ENCODE measurements at regions not wholly inside any gene's neighbourhood (a gene's known extent, or its start where the extent isn't known, plus 50 kb on each side); places are given as distances from the start of the nearest gene placed in this dataset.

DNA sequence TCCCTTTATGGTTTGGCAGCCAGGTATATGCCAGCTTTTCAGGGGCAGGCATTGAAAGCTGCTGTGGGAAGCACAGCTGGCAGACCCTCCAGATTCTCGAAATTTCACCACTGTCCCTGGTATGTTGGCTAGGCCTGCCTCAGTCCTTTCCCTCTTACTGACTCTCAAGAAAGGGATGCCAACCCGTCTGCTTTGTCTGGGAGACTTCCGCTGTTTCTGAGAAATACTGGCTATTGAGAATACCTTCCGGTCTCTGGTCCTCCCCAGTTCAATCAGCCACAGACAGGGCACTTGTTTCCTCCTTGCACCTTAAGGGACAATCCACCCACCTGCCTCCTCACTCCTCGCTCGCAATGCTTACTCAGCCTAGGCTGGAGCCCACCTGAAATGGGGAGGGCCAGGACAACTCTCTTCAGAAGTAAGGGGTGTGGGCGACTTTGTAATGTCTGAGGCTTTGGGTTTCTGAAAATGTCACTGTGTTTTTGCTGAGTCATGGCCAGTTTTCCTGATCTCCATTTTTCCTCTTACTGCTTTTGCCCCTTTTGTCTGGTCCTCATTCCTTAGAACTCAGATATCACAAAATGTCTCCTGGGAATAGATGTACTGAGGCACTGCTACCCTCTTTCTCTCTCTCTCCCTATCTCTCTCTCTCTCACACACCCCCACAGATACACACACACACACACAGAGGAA is 571.1 kb downstream of the TNS1 start:
- TF ChIP-seq, protein P1, sequence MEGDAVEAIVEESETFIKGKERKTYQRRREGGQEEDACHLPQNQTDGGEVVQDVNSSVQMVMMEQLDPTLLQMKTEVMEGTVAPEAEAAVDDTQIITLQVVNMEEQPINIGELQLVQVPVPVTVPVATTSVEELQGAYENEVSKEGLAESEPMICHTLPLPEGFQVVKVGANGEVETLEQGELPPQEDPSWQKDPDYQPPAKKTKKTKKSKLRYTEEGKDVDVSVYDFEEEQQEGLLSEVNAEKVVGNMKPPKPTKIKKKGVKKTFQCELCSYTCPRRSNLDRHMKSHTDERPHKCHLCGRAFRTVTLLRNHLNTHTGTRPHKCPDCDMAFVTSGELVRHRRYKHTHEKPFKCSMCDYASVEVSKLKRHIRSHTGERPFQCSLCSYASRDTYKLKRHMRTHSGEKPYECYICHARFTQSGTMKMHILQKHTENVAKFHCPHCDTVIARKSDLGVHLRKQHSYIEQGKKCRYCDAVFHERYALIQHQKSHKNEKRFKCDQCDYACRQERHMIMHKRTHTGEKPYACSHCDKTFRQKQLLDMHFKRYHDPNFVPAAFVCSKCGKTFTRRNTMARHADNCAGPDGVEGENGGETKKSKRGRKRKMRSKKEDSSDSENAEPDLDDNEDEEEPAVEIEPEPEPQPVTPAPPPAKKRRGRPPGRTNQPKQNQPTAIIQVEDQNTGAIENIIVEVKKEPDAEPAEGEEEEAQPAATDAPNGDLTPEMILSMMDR (IDR thresholded peaks at IDR 0.05; ENCODE audit: unreplicated experiment) = no peak

DNA sequence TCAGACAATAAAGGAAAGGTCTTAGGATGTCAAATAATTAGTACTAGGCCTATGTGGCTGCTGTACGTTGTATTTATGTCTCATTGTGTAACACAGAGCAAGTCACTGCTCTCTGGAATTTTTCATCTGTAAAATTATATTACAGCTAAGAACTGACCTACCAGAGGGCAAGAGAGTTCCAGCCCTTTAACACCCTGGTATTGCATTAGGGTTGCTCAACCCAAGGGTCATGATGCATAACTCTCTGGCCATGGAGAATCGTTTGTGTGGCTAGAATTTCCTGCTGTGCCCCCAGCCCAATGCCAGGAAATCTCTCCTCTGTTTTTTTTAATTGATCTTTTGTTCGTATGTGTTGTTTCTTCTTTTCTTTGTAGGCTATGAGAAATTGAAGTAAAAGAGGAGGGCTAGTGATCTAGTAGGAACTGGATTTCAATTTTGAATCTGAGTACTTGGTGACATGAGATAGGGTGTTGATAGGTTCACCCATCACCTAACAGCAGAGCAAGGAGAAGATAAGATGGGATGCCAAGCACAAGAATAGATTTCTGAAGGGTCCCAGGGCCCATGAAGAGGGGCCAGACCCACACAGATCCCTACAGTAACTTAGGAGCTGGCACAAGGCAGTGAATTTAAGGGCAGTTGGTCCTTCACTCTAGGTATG is 571.2 kb upstream of the TNP1 start:
- no peak overlapping the region for H3K27ac Mint-ChIP-seq (ENCODE audit: unreplicated experiment)
- H3K27me3 Mint-ChIP-seq (ENCODE audit: unreplicated experiment) = no peaks in the 10 kb centered on the region
- H3K4me1 Mint-ChIP-seq (ENCODE audit: unreplicated experiment) = peaks cover 23% of the 10 kb centered on the region
- H3K36me3 Mint-ChIP-seq (ENCODE audit: low read depth, unreplicated experiment) = peaks cover 3% of the 10 kb centered on the region
- H3K4me3 Mint-ChIP-seq (ENCODE audit: unreplicated experiment) = no peak overlapping the region
- no peaks in the 10 kb centered on the region for H3K9me3 Mint-ChIP-seq (ENCODE audit: unreplicated experiment)
- TF ChIP-seq, protein P1 (IDR thresholded peaks at IDR 0.05; ENCODE audit: unreplicated experiment) = no peak
- no peak for DNase-seq (ENCODE audit: low spot score)

More for the DNA sequence above, 571.1 kb downstream of the TNS1 start:
- DNase-seq (ENCODE audit: low spot score) = no peak
- Mint-ChIP-seq H3K36me3 (ENCODE audit: low read depth, unreplicated experiment) (peaks cover 3% of the 10 kb centered on the region), H3K4me1 (ENCODE audit: unreplicated experiment) (peaks cover 24% of the 10 kb centered on the region), H3K9me3 (ENCODE audit: unreplicated experiment) (no peaks in the 10 kb centered on the region), H3K27ac (ENCODE audit: unreplicated experiment) (no peak overlapping the region), H3K27me3 (ENCODE audit: unreplicated experiment) (no peaks in the 10 kb centered on the region), H3K4me3 (ENCODE audit: unreplicated experiment) (no peak overlapping the region)

DNA sequence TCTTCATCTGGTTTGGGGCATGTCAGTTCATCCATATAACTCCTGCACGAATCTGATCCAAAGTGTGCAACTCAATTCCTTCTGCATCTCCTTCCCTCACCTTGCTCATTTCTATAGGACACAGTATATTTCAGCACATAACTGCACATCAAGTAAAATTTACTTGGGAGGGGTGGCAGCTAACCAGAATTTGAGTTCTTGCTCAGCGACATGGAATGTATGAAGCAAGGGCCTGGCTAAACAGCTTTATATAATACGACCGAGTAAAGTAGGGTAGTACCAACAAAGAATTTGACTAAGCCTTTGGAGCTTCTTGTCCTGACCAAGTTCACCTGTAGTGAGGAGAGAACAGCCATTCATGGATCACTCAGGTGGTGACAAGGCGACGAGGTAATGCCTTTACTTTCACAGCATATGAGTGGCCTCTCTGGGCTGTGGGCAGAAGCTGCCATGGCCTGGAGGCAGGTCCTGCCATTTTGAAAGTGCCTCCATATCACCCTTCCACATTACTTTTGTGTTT is 570.2 kb upstream of the TNP1 start:
- Mint-ChIP-seq H3K9me3 (ENCODE audit: unreplicated experiment) (no peaks in the 10 kb centered on the region), H3K27me3 (ENCODE audit: unreplicated experiment) (no peaks in the 10 kb centered on the region), H3K4me3 (ENCODE audit: unreplicated experiment) (no peak overlapping the region), H3K27ac (ENCODE audit: unreplicated experiment) (no peak overlapping the region), H3K36me3 (ENCODE audit: low read depth, unreplicated experiment) (peaks cover 5% of the 10 kb centered on the region), H3K4me1 (ENCODE audit: unreplicated experiment) (peaks cover 21% of the 10 kb centered on the region)
- DNase-seq (ENCODE audit: low spot score) = no peak
- TF ChIP-seq, protein P1 (IDR thresholded peaks at IDR 0.05; ENCODE audit: unreplicated experiment) = no peak

DNA sequence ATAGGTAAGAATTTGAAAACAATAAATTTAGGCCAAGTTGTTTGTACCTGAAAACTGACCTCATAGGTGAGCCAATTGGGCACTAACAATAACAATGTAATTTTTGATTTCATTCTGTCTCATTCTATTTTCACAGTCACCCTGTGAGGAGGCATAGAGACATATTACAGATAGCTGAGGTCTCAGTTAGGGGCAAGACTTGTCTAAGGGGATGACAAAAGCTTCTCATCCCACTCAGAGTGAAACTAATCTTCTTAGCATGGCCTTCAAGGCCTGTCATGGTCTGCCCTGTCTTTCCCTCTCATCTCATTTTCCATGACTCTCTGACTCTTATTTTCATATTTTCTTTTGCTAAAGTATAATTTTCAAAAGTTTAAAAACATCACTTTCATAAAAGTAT is 562.0 kb upstream of the TNP1 start:
- peaks cover 4% of the 10 kb centered on the region for H3K36me3 Mint-ChIP-seq (ENCODE audit: low read depth, unreplicated experiment)
- H3K27me3 Mint-ChIP-seq (ENCODE audit: unreplicated experiment) = peaks cover 3% of the 10 kb centered on the region
- H3K4me3 Mint-ChIP-seq (ENCODE audit: unreplicated experiment) = no peak overlapping the region
- DNase-seq (ENCODE audit: low spot score) = no peak
- no peaks in the 10 kb centered on the region for H3K4me1 Mint-ChIP-seq (ENCODE audit: unreplicated experiment)
- no peaks in the 10 kb centered on the region for H3K9me3 Mint-ChIP-seq (ENCODE audit: unreplicated experiment)
- no peak overlapping the region for H3K27ac Mint-ChIP-seq (ENCODE audit: unreplicated experiment)
- TF ChIP-seq, protein P1 (IDR thresholded peaks at IDR 0.05; ENCODE audit: unreplicated experiment) = no peak

DNA sequence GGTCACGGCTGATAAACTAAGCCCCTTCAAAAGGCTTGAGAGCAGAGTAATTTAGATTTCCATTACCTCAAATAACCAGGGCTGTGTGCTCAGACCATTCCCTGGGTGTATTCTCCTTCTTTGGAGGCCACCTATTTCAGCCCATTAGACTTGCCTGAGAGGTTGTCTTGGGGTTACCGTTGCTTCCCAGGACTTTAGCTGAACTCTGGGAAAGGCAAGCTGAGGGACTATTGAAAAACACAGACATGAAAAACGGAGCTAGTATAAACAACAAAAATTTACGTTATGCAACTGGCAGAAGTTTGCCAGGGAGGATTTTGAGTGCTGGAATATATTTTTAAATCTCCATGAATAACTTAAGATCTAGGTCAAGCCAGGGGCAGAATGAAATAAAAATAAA is 561.0 kb upstream of the TNP1 start:
- no peak for DNase-seq (ENCODE audit: low spot score)
- Mint-ChIP-seq H3K36me3 (ENCODE audit: low read depth, unreplicated experiment) (peaks cover 4% of the 10 kb centered on the region), H3K27ac (ENCODE audit: unreplicated experiment) (no peak overlapping the region), H3K4me1 (ENCODE audit: unreplicated experiment) (no peaks in the 10 kb centered on the region), H3K9me3 (ENCODE audit: unreplicated experiment) (no peaks in the 10 kb centered on the region), H3K4me3 (ENCODE audit: unreplicated experiment) (no peak overlapping the region), H3K27me3 (ENCODE audit: unreplicated experiment) (peaks cover 3% of the 10 kb centered on the region)
- TF ChIP-seq, protein P1 (IDR thresholded peaks at IDR 0.05; ENCODE audit: unreplicated experiment) = no peak
